GM19468 (cell line): ENCODE measurements at regions not wholly inside any gene's neighbourhood (a gene's known extent, or its start where the extent isn't known, plus 50 kb on each side); places are given as distances from the start of the nearest gene placed in this dataset.
"Not testable (repeated sequence)": the region's sequence is repeated elsewhere in the genome, so short reads cannot be mapped to it uniquely, and the experiment has no call there.

Source experiments
- ATAC-seq: cut with Tn5 transposase; IDR thresholded peaks from one replicate; pipeline ENCODE4 v1.9.1; 2021; ENCODE audit warnings: mild to moderate bottlenecking, moderate library complexity, moderate number of reproducible peaks; ENCODE audit not compliant: unreplicated experiment; ENCODE audit errors: extremely low read depth

GRCh38 chr2:88802026-88802425 is 110.6 kb downstream of the RPIA start:
- not testable (repeated sequence) for ATAC-seq

DNA sequence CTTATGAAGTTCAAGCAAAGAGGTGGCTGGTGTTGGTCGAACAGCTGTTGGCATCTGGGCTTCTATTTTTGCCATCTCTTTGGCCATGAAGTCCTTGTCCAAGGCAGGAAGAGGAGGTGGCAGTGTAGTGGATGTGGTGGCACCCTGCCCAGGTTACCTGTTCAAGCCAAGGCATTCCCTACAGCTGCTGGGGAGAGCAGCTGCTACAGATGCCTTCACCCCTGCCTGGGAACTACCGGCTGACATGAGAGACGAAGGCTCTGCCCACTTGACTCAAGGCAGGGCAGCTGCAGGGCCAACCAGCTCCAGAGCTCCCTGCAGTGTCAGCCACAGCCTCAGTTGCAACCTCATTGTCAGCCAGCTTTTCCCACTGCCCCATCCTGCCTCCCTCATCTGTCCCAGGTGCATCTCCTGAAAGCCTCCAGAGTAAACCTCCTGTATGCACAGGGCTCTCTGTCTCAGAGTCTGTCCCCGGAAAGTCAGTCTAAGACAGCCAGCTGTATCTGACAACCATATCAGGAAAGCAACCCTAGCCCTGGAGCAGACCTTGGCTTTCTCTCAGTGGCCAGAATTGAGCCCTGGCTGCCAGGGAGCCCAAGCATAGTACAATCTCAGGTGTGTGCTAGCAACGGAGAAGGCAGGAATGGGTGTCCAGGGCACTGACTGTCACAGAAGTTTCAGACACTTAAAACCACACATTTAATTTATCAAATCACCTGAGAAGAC is 115.9 kb downstream of the RPIA start:
- no peak for ATAC-seq

- ATAC-seq: no peak
These were observed 116.6 kb downstream of the RPIA start for GRCh38 chr2:88808083-88808482.

GRCh38 chr2:88808652-88809051 is 117.2 kb downstream of the RPIA start:
- ATAC-seq: no peak

GRCh38 chr2:88809216-88809615 is 117.7 kb downstream of the RPIA start:
- ATAC-seq: no peak

- ATAC-seq: peak; percentile 22
These were observed 118.5 kb downstream of the RPIA start for GRCh38 chr2:88810017-88810416.

GRCh38 chr2:88810488-88810887 is 119.0 kb downstream of the RPIA start:
- ATAC-seq: no peak

DNA sequence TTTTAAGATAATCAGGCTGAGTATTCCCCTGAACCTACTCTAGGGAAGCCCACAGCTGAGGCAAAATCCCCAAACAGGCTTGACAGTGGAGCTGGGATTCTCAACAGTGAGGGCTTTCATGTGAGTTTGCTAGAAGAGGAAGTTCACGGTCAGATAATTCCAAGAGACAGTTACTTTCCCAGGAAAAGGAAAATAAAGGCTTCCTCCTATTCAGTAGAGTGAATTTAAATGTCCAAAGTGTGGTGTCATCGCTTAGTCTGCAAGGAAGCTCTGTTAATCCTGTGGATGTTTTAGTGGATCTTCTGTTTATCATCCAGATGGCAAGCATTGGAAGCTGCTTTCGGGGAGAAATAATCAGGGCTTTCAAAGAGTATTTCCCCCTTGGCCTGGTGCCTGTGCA is 119.8 kb downstream of the RPIA start:
- no peak for ATAC-seq

- ATAC-seq: no peak
These were observed 120.2 kb downstream of the RPIA start for GRCh38 chr2:88811681-88812080.

DNA sequence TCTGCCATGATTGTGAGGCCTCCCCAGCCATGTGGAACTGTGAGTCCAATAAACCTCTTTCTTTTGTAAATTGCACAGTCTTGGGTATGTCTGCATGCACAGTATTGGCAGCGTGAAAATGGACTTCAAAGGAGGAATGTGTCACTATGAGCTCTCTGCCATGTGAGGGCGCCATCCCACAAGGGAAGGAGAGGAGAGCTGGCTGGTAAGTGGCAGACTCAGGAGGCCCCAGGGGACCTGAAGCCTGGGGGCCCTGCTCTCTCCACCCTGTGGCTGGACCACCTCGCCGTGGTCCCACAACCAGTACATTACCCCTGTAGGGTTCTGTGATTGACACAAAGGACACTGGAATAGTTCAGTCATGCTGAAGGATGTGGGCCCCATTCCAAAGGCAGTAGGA is 122.1 kb downstream of the RPIA start:
- ATAC-seq: no peak

DNA sequence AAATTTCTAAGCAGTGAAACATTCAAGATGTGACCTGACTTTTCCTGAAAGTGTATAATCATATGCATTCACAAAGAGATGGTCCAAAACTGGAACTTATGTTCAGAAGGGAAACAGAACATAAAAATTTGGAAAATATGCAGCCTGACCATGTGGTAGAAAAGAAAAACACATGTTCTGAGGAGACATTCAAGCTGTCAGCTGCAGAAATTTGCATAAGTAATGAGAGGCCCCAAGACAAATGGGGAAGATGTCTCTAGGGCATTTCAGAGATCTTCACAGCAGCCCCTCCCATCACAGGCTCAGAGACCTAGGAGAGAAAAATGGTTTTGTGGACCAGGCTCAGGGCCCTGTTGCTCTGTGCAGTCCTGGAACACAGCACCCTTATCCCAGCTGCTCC is 123.8 kb downstream of the RPIA start:
- ATAC-seq: no peak

DNA sequence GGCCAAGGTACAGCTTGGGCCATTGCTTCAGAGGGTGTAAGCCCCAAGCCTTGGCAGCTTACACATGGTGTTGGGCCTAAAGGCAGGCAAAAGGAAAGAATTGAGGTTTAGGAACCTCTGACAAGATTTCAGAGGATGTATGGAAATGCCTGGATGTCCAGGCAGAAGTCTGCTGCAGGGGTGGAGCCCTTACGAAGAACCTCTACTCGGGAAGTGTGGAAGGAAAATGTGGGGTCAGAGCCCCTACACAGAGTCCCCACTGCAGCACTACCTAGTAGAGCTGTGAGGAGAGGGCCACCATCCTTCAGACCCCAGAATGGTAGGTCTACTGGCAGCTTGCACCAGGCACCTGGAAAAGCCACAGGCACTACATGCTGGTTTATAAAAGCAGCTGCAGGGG is 124.2 kb downstream of the RPIA start:
- ATAC-seq: no peak

DNA sequence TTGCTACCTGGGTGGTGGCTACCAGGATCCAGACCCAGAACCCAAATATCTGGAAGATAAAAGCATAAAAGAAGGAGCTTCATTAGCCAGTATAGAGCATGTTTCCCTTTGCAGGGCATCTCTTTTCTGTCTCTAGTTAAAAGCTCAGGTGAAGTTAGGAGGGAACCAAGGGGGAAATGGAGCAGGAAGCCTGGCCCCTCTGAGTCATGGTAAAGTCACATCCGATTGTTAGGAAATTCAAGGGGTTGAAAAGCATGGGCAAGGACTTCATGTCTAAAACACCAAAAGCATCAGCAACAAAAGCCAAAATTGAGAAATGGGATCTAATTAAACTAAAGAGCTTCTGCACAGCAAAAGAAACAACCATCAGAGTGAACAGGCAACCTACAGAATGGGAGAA is 126.9 kb downstream of the RPIA start:
- ATAC-seq: no peak

- ATAC-seq: no peak
These were observed 133.5 kb downstream of the RPIA start for GRCh38 chr2:88824951-88825350.

- ATAC-seq: no peak
These were observed 134.9 kb downstream of the RPIA start for GRCh38 chr2:88826399-88826798.

GRCh38 chr2:88827821-88828220 is 136.3 kb downstream of the RPIA start:
- ATAC-seq: no peak

DNA sequence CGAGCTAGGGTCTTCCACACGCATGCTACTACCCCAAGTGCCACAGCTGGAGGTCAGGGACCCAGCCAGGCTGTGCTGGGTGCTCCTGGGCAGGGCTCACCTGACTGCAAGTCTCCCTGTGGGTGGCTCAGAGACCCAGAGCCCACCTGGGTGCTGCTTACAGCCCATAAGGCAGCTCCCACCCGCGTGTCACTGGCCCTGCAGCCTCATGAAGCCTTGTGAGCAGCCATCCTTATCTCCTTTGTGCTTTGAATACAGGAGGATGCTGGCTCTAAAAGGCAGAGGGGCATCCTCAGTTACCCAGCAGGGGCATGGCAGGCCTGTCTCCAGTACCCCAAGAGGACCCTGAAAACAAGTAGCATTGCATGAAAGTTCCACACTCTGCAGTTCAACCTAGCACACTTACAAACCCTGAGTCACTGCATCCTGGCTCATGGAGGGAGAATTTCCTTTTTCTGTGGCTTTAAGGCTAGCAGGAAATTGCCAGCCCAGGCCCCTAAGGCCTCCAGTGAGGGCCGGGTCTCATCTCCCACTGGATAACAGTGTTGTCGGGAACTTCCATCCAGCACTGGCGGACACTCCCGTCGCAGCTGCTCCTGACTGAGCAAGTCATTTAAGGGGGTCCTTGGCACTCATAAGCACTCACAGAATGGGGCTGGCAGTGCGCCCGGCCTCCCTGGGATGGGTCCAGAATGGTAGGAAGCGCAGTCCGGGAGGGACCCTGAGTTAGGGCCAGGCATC is 137.1 kb downstream of the RPIA start:
- no peak for ATAC-seq

DNA sequence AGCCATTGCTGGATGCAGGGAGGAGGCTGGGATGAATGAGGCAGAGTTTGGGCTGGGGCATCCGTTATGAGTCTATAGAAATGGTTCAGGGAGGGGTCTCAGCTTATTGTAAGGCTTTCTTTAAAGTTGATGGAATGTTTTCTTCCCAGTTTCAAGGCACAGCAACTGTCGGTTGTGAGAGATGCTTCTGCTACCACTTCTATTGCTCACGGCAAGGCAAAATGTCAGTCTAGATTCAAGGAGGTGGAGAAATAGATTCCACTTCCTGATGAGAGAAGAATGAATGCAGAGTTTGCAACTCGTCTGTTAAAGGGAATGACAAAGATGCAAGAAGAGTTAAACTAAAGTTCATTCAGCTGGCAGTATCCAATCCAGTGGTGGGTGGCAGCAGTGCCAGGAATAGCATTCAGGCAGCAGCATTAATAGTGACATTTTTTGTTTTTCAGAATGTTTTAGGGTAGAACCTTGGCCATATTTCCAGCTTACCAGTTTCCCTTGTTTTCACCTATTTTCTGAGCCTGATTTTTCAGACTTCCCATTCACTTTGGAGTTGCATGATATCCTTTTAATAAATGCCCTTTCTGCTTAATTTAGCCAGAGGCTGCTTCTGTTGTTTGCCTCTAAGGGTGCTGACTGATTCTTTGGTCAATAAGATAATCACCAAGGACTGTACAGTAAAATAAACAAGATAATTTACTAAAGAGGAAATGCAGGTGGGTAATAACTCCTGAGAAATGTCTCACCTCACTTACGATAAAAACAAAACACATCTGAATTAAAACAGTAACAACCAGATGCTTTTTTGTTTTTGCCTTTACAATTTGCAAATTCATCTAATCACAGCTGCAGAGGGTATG is 138.4 kb downstream of the RPIA start:
- no peak for ATAC-seq

DNA sequence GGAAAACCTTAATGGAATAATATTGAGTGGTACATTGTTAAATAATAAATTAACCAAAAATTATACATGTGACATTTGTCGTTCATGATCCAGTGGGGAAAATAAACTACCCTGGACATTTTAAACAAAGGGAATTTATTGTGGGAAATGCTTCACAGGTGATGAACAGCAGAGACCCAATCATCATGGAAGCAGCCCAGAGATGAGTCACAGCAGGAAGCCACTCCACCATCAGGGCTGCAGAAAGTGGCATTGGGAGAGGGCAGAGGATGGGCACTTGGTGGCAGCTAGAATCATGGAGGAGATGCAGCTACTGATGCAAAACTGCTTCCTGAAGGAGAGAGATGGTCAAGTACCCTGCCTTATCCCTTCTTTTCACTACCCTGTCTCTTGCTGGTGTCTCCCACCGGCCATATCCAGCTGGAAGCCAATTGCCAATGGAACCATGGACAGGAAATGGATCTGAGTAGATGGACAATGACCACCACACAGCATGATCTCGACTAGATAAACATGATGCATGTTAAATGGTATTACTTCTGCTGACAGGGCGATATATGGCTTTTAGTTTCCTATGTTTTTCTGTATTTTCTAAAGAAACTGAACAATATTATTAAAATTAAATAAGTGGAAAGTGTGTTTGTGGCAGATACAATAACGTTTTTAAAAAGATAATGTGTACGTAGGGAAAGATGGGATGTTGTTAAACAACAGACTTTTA is 139.8 kb downstream of the RPIA start:
- no peak for ATAC-seq

DNA sequence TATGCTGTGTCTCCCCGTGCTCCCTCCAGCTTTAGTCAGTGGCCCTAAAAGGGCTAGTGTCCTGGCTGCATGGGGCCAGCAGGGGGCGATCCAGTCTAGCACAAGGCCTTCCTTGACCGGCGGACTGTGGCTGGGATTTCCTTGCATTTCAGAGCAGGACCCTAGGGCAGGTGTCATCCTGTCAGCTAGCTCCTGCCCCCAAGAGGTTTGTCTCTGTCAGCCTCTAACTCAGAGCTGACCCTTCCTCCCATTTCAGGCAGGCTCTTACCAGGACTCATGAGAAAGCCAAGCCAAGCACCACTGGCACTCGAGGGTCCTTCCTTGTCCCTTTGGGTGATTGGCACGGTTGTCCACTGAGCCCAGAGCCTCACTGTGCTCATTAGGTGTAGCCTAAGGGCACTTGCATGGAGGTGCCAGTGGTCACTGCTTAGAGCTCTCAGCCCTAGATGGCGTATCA is 140.3 kb downstream of the RPIA start:
- peak; percentile 29 for ATAC-seq
